ENCODE measurements at regions not wholly inside any gene's neighbourhood (a gene's known extent, or its start where the extent isn't known, plus 50 kb on each side); places are given as distances from the start of the nearest gene placed in this dataset.

GRCh38 chr16:59193637-59194036, 459.5 kb upstream of the GOT2 start:
- Histone ChIP-seq H3K4me3 (no peak overlapping the region), H3K4me1 (no peaks in the 10 kb centered on the region), H3K9me3 (no peaks in the 10 kb centered on the region), H3K27me3 (no peaks in the 10 kb centered on the region), H3K27ac (no peak overlapping the region), H3K36me3 (no peaks in the 10 kb centered on the region)
- no peak for TF ChIP-seq CTCF (IDR thresholded peaks at IDR 0.05)
- TF ChIP-seq POLR2A (IDR thresholded peaks at IDR 0.05), result no peak
- intact Hi-C loops (cut with DNase I; ENCODE audit: low total_unique reads), result no loop called here
- DNase-seq, result no peak

GRCh38 chr16:59192551-59193199, 458.6 kb upstream of the GOT2 start:
- Histone ChIP-seq H3K4me3 (no peak overlapping the region), H3K27ac (no peak overlapping the region), H3K27me3 (no peaks in the 10 kb centered on the region), H3K9me3 (no peaks in the 10 kb centered on the region), H3K4me1 (no peaks in the 10 kb centered on the region), H3K36me3 (no peaks in the 10 kb centered on the region)
- intact Hi-C loops (cut with DNase I; ENCODE audit: low total_unique reads), result no loop called here
- no peak for DNase-seq
- TF ChIP-seq CTCF (IDR thresholded peaks at IDR 0.05), result no peak
- no peak for TF ChIP-seq POLR2A (IDR thresholded peaks at IDR 0.05)

GRCh38 chr16:59190731-59191130, 456.6 kb upstream of the GOT2 start:
- H3K4me1 ChIP-seq, result no peaks in the 10 kb centered on the region
- no peaks in the 10 kb centered on the region for H3K27me3 ChIP-seq
- H3K36me3 ChIP-seq, result no peaks in the 10 kb centered on the region
- H3K9me3 ChIP-seq, result no peaks in the 10 kb centered on the region
- no peak for DNase-seq
- TF ChIP-seq POLR2A (IDR thresholded peaks at IDR 0.05), result no peak
- TF ChIP-seq CTCF (IDR thresholded peaks at IDR 0.05), result no peak
- no peak overlapping the region for H3K27ac ChIP-seq
- H3K4me3 ChIP-seq, result no peak overlapping the region
- intact Hi-C loops (cut with DNase I; ENCODE audit: low total_unique reads), result no loop called here

- no peaks in the 10 kb centered on the region for H3K9me3 ChIP-seq
- H3K4me3 ChIP-seq, result no peak overlapping the region
- no peaks in the 10 kb centered on the region for H3K27me3 ChIP-seq
- H3K36me3 ChIP-seq, result no peaks in the 10 kb centered on the region
- intact Hi-C loops (cut with DNase I; ENCODE audit: low total_unique reads), result no loop called here
- TF ChIP-seq POLR2A (IDR thresholded peaks at IDR 0.05) (no peak), CTCF (IDR thresholded peaks at IDR 0.05) (no peak)
- no peak overlapping the region for H3K27ac ChIP-seq
- H3K4me1 ChIP-seq, result no peaks in the 10 kb centered on the region
- no peak for DNase-seq
Observed at GRCh38 chr16:59188029-59188428, 453.9 kb upstream of the GOT2 start.

GRCh38 chr16:59181821-59182420, 447.8 kb upstream of the GOT2 start:
- H3K4me3 ChIP-seq, result no peak overlapping the region
- no peak for TF ChIP-seq POLR2A (IDR thresholded peaks at IDR 0.05)
- TF ChIP-seq CTCF (IDR thresholded peaks at IDR 0.05), result no peak
- H3K36me3 ChIP-seq, result no peaks in the 10 kb centered on the region
- H3K9me3 ChIP-seq, result no peaks in the 10 kb centered on the region
- H3K4me1 ChIP-seq, result no peaks in the 10 kb centered on the region
- no peaks in the 10 kb centered on the region for H3K27me3 ChIP-seq
- no peak overlapping the region for H3K27ac ChIP-seq
- DNase-seq, result no peak
- intact Hi-C loops (cut with DNase I; ENCODE audit: low total_unique reads), result no loop called here

Measured in uterus (tissue), 3 donors.